ENCODE measurements at regions not wholly inside any gene's neighbourhood (a gene's known extent, or its start where the extent isn't known, plus 50 kb on each side); places are given as distances from the start of the nearest gene placed in this dataset.

GRCh38 chr5:58279259-58279658 lies 180.6 kb downstream of the PLK2 start:
- H3K36me3 Mint-ChIP-seq, result no peaks in the 10 kb centered on the region
- peak in 1 of 2 donors; percentile 86 for ATAC-seq

GRCh38 chr5:58276431-58276830 lies 183.5 kb downstream of the PLK2 start:
- ATAC-seq (no peak), DNase-seq (ENCODE audit: low spot score in 2 of 2) (no peak)
- Mint-ChIP-seq H3K9me3 (no peaks in the 10 kb centered on the region), H3K27ac (no peak overlapping the region), H3K36me3 (no peaks in the 10 kb centered on the region)

More at GRCh38 chr5:58279259-58279658, 180.6 kb downstream of the PLK2 start:
- Mint-ChIP-seq H3K9me3 (no peaks in the 10 kb centered on the region), H3K27ac (no peak overlapping the region)
- no peak for DNase-seq (ENCODE audit: low spot score in 2 of 2)

- Mint-ChIP-seq H3K27ac (no peak overlapping the region), H3K9me3 (no peaks in the 10 kb centered on the region), H3K36me3 (no peaks in the 10 kb centered on the region)
- ATAC-seq (no peak), DNase-seq (ENCODE audit: low spot score in 2 of 2) (no peak)
Observed at GRCh38 chr5:58275516-58275915, 184.4 kb downstream of the PLK2 start.

GRCh38 chr5:58274191-58274590 lies 185.7 kb downstream of the PLK2 start:
- Mint-ChIP-seq H3K36me3 (no peaks in the 10 kb centered on the region), H3K27ac (no peak overlapping the region), H3K9me3 (no peaks in the 10 kb centered on the region)
- DNase-seq (ENCODE audit: low spot score in 2 of 2), result no peak
- ATAC-seq, result no peak

- Mint-ChIP-seq H3K9me3 (no peaks in the 10 kb centered on the region), H3K27ac (no peak overlapping the region), H3K36me3 (no peaks in the 10 kb centered on the region)
- DNase-seq (ENCODE audit: low spot score in 2 of 2) (no peak), ATAC-seq (no peak)
Observed at GRCh38 chr5:58273711-58274110, 186.2 kb downstream of the PLK2 start.

GRCh38 chr5:58268268-58268667 lies 191.6 kb downstream of the PLK2 start:
- DNase-seq (ENCODE audit: low spot score in 2 of 2) (no peak), ATAC-seq (no peak)
- no peaks in the 10 kb centered on the region for H3K9me3 Mint-ChIP-seq
- H3K27ac Mint-ChIP-seq, result no peak overlapping the region
- no peaks in the 10 kb centered on the region for H3K36me3 Mint-ChIP-seq

GRCh38 chr5:58266402-58266801 lies 193.5 kb downstream of the PLK2 start:
- peaks cover 0 to 3% of the 10 kb centered on the region in 2 donors for H3K9me3 Mint-ChIP-seq
- DNase-seq (ENCODE audit: low spot score in 2 of 2), result no peak
- ATAC-seq, result no peak
- H3K36me3 Mint-ChIP-seq, result no peaks in the 10 kb centered on the region
- H3K27ac Mint-ChIP-seq, result no peak overlapping the region

GRCh38 chr5:58265246-58265930 lies 194.5 kb downstream of the PLK2 start:
- H3K36me3 Mint-ChIP-seq, result no peaks in the 10 kb centered on the region
- H3K9me3 Mint-ChIP-seq, result peaks cover 0 to 3% of the 10 kb centered on the region in 2 donors
- no peak overlapping the region for H3K27ac Mint-ChIP-seq
- no peak for ATAC-seq
- no peak for DNase-seq (ENCODE audit: low spot score in 2 of 2)

GRCh38 chr5:58264276-58264675 lies 195.6 kb downstream of the PLK2 start:
- no peak for ATAC-seq

GRCh38 chr5:58263296-58263695 lies 196.6 kb downstream of the PLK2 start:
- Mint-ChIP-seq H3K27ac (no peak overlapping the region), H3K36me3 (no peaks in the 10 kb centered on the region), H3K9me3 (peaks cover 0 to 3% of the 10 kb centered on the region in 2 donors)
- ATAC-seq (no peak), DNase-seq (ENCODE audit: low spot score in 2 of 2) (no peak)

More at GRCh38 chr5:58264276-58264675, 195.6 kb downstream of the PLK2 start:
- H3K36me3 Mint-ChIP-seq, result no peaks in the 10 kb centered on the region
- no peak for DNase-seq (ENCODE audit: low spot score in 2 of 2)
- peaks cover 0 to 3% of the 10 kb centered on the region in 2 donors for H3K9me3 Mint-ChIP-seq
- H3K27ac Mint-ChIP-seq, result no peak overlapping the region

GRCh38 chr5:58262226-58262625 lies 197.7 kb downstream of the PLK2 start:
- H3K27ac Mint-ChIP-seq, result no peak overlapping the region
- no peak for DNase-seq (ENCODE audit: low spot score in 2 of 2)
- H3K36me3 Mint-ChIP-seq, result no peaks in the 10 kb centered on the region
- H3K9me3 Mint-ChIP-seq, result peaks cover 0 to 3% of the 10 kb centered on the region in 2 donors
- ATAC-seq, result no peak

GRCh38 chr5:58261605-58262004 lies 198.3 kb downstream of the PLK2 start:
- no peak for ATAC-seq
- H3K36me3 Mint-ChIP-seq, result no peaks in the 10 kb centered on the region
- no peak overlapping the region for H3K27ac Mint-ChIP-seq
- H3K9me3 Mint-ChIP-seq, result peaks cover 0 to 3% of the 10 kb centered on the region in 2 donors
- DNase-seq (ENCODE audit: low spot score in 2 of 2), result no peak

GRCh38 chr5:58260243-58260642 lies 199.6 kb downstream of the PLK2 start:
- peaks cover 0 to 3% of the 10 kb centered on the region in 2 donors for H3K9me3 Mint-ChIP-seq
- DNase-seq (ENCODE audit: low spot score in 2 of 2), result no peak
- H3K36me3 Mint-ChIP-seq, result no peaks in the 10 kb centered on the region
- no peak for ATAC-seq
- H3K27ac Mint-ChIP-seq, result no peak overlapping the region

GRCh38 chr5:58259685-58260152 lies 200.2 kb downstream of the PLK2 start:
- H3K9me3 Mint-ChIP-seq, result peaks cover 0 to 3% of the 10 kb centered on the region in 2 donors
- H3K27ac Mint-ChIP-seq, result no peak overlapping the region
- H3K36me3 Mint-ChIP-seq, result no peaks in the 10 kb centered on the region
- ATAC-seq, result no peak
- DNase-seq (ENCODE audit: low spot score in 2 of 2), result no peak

GRCh38 chr5:58258984-58259684 lies 200.8 kb downstream of the PLK2 start:
- Mint-ChIP-seq H3K27ac (no peak overlapping the region), H3K36me3 (no peaks in the 10 kb centered on the region), H3K9me3 (peaks cover 0 to 3% of the 10 kb centered on the region in 2 donors)
- DNase-seq (ENCODE audit: low spot score in 2 of 2), result no peak
- no peak for ATAC-seq

GRCh38 chr5:58255970-58256369 lies 203.9 kb downstream of the PLK2 start:
- DNase-seq (ENCODE audit: low spot score in 2 of 2), result no peak
- Mint-ChIP-seq H3K9me3 (no peaks in the 10 kb centered on the region), H3K27ac (no peak overlapping the region), H3K36me3 (no peaks in the 10 kb centered on the region)
- ATAC-seq, result no peak

GRCh38 chr5:58255386-58255785 lies 204.5 kb downstream of the PLK2 start:
- Mint-ChIP-seq H3K9me3 (no peaks in the 10 kb centered on the region), H3K27ac (no peak overlapping the region), H3K36me3 (no peaks in the 10 kb centered on the region)
- DNase-seq (ENCODE audit: low spot score in 2 of 2) (no peak), ATAC-seq (no peak)

GRCh38 chr5:58248221-58248620 lies 211.7 kb downstream of the PLK2 start:
- H3K36me3 Mint-ChIP-seq, result no peaks in the 10 kb centered on the region
- ATAC-seq, result no peak
- no peaks in the 10 kb centered on the region for H3K9me3 Mint-ChIP-seq
- no peak overlapping the region for H3K27ac Mint-ChIP-seq
- DNase-seq (ENCODE audit: low spot score in 2 of 2), result no peak
